ENCODE measurements at regions not wholly inside any gene's neighbourhood (a gene's known extent, or its start where the extent isn't known, plus 50 kb on each side); places are given as distances from the start of the nearest gene placed in this dataset.

GRCh38 chr13:62919491-62919890, 1503.8 kb upstream of the PCDH20 start:
- TF ChIP-seq BCL11A (IDR thresholded peaks at IDR 0.05; ENCODE audit: low read depth, low read length) (no peak), ZNF274 (IDR thresholded peaks at IDR 0.05; ENCODE audit: insufficient read depth, insufficient read length) (no peak), ZBED1 (IDR thresholded peaks at IDR 0.05; ENCODE audit: borderline replicate concordance) (no peak), NFIC (IDR thresholded peaks at IDR 0.05; ENCODE audit: low read depth, low read length) (no peak), CTCF (IDR thresholded peaks at IDR 0.05 in 2 of 3, conservative IDR thresholded peaks at IDR 0.05 in 1 of 3; ENCODE audit: control insufficient read depth in 2 of 3, extremely low read depth in 1 of 3, insufficient read depth in 1 of 3, low read depth in 3 of 3, low read length in 3 of 3) (no peak), BRCA1 (IDR thresholded peaks at IDR 0.05; ENCODE audit: low read depth, low read length) (no peak), EP300 (IDR thresholded peaks at IDR 0.05; ENCODE audit: borderline replicate concordance in 1 of 2, control insufficient read depth in 1 of 2, low read depth in 2 of 2, low read length in 2 of 2) (no peak)
